H9 (cell line): ENCODE measurements at regions not wholly inside any gene's neighbourhood (a gene's known extent, or its start where the extent isn't known, plus 50 kb on each side); places are given as distances from the start of the nearest gene placed in this dataset.

Experiments
- DNase-seq: peaks from one replicate; pipeline ENCODE4 v3.0.0-alpha.2; 2017
- H2AFZ ChIP-seq: one replicate; pipeline ENCODE4 v1.6.1; 2013; ENCODE audit warnings: mild to moderate bottlenecking, low read length, control low read depth, moderate library complexity
- H2AK5ac ChIP-seq: 2 replicates; pipeline ENCODE4 v1.6.1; 2013; ENCODE audit warnings: low read length, control low read depth, mixed read lengths; ENCODE audit not compliant: insufficient read length
- H2BK120ac ChIP-seq: one replicate; pipeline ENCODE4 v1.6.1; 2013; ENCODE audit warnings: low read depth, mild to moderate bottlenecking, low read length, control low read depth, inconsistent platforms; ENCODE audit not compliant: poor library complexity, severe bottlenecking
- H2BK12ac ChIP-seq: 2 replicates; pipeline ENCODE4 v1.6.1; 2013; ENCODE audit warnings: low read length, control low read depth, mixed read lengths, low read depth; ENCODE audit not compliant: insufficient read length
- H2BK15ac ChIP-seq: 2 replicates; pipeline ENCODE4 v1.6.1; 2013; ENCODE audit warnings: low read depth, low read length, control low read depth
- H2BK20ac ChIP-seq: one replicate; pipeline ENCODE4 v1.6.1; 2013; ENCODE audit warnings: low read depth, mild to moderate bottlenecking, low read length, control low read depth, inconsistent platforms; ENCODE audit not compliant: poor library complexity, severe bottlenecking
- H2BK5ac ChIP-seq: 2 replicates; pipeline ENCODE4 v1.6.1; 2013; ENCODE audit warnings: low read length, control low read depth, mixed read lengths; ENCODE audit not compliant: insufficient read length
- H3K14ac ChIP-seq: 2 replicates; pipeline ENCODE4 v1.6.1; 2013; ENCODE audit warnings: low read length, control low read depth; ENCODE audit not compliant: insufficient read depth
- H3K18ac ChIP-seq: 2 replicates; pipeline ENCODE4 v1.6.1; 2013; ENCODE audit warnings: low read depth, mild to moderate bottlenecking, mixed read lengths, low read length, control low read depth; ENCODE audit not compliant: insufficient read length
- H3K23ac ChIP-seq: 2 replicates; pipeline ENCODE4 v1.6.1; 2013; ENCODE audit warnings: low read length, control low read depth, mixed read lengths, low read depth; ENCODE audit not compliant: insufficient read length
- H3K23me2 ChIP-seq: 2 replicates; pipeline ENCODE4 v1.6.1; 2013; ENCODE audit warnings: low read depth, mild to moderate bottlenecking, mixed read lengths, low read length, control low read depth; ENCODE audit not compliant: insufficient read length, poor library complexity, severe bottlenecking
- H3K27ac ChIP-seq: 2 replicates; pipeline ENCODE4 v1.5.1; 2013; ENCODE audit warnings: low read length, control low read depth, mixed read lengths, low read depth; ENCODE audit not compliant: insufficient read length
- H3K27me3 ChIP-seq: 2 replicates; pipeline ENCODE4 v1.6.1; 2013; ENCODE audit warnings: low read length, control low read depth, inconsistent platforms; ENCODE audit not compliant: insufficient read depth
- H3K4ac ChIP-seq: 2 replicates; pipeline ENCODE4 v1.6.1; 2013; ENCODE audit warnings: low read depth, mild to moderate bottlenecking, control low read depth, inconsistent platforms, low read length, moderate library complexity
- H3K4me1 ChIP-seq: 2 replicates; pipeline ENCODE4 v1.6.1; 2013; ENCODE audit warnings: low read length, control low read depth, inconsistent platforms; ENCODE audit not compliant: insufficient read depth
- H3K4me2 ChIP-seq: 2 replicates; pipeline ENCODE4 v1.6.1; 2013; ENCODE audit warnings: low read length, control low read depth, mixed read lengths; ENCODE audit not compliant: insufficient read length, insufficient read depth
- H3K56ac ChIP-seq: 2 replicates; pipeline ENCODE4 v1.6.1; 2013; ENCODE audit warnings: low read depth, mild to moderate bottlenecking, mixed read lengths, low read length, control low read depth; ENCODE audit not compliant: insufficient read length
- H3K79me1 ChIP-seq: 2 replicates; pipeline ENCODE4 v1.6.1; 2013; ENCODE audit warnings: low read depth, mild to moderate bottlenecking, moderate library complexity, low read length, control low read depth, inconsistent platforms; ENCODE audit not compliant: insufficient read depth, poor library complexity, severe bottlenecking
- H3K79me2 ChIP-seq: 2 replicates; pipeline ENCODE4 v1.6.1; 2013; ENCODE audit warnings: low read length, control low read depth, inconsistent platforms; ENCODE audit not compliant: insufficient read depth
- H3K9ac ChIP-seq: 2 replicates; pipeline ENCODE4 v1.6.1; 2013; ENCODE audit warnings: low read length, control low read depth, mixed read lengths; ENCODE audit not compliant: insufficient read length; ENCODE audit errors: extremely low read depth
- H3K9me3 ChIP-seq: one replicate; pipeline ENCODE4 v1.6.1; 2013; ENCODE audit warnings: low read depth, low read length, inconsistent platforms; ENCODE audit not compliant: control insufficient read depth
- H3T11ph ChIP-seq: one replicate; pipeline ENCODE4 v1.6.1; 2013; ENCODE audit warnings: mild to moderate bottlenecking, low read length, control low read depth, inconsistent platforms
- H4K20me1 ChIP-seq: one replicate; pipeline ENCODE4 v1.6.1; 2013; ENCODE audit not compliant: control insufficient read depth, insufficient read length, insufficient read depth
- H4K5ac ChIP-seq: 2 replicates; pipeline ENCODE4 v1.6.1; 2013; ENCODE audit warnings: low read depth, mild to moderate bottlenecking, mixed read lengths, low read length, control low read depth; ENCODE audit not compliant: insufficient read length
- H4K8ac ChIP-seq: replicated peaks from 2 replicates; pipeline ENCODE4 v1.6.1; 2013; ENCODE audit warnings: low read length, control low read depth, mixed read lengths, low read depth; ENCODE audit not compliant: insufficient read length
- H4K91ac ChIP-seq: 2 replicates; pipeline ENCODE4 v1.6.1; 2013; ENCODE audit warnings: low read depth, mild to moderate bottlenecking, moderate library complexity, mixed read lengths, low read length, control low read depth; ENCODE audit not compliant: insufficient read length
- H3K27ac Mint-ChIP-seq, 3 experiments: 2 replicates in 2 of 3; 3 replicates in 1 of 3; pipeline ENCODE4 v1.8.0; 2020 to 2021; ENCODE audit warnings: mixed read lengths in 3 of 3, mild to moderate bottlenecking in 1 of 3, moderate library complexity in 1 of 3
- H3K27me3 Mint-ChIP-seq: 2 replicates; pipeline ENCODE4 v1.8.0; 2021; ENCODE audit warnings: low read depth, mild to moderate bottlenecking, moderate library complexity, mixed read lengths
- H3K36me3 Mint-ChIP-seq, 3 experiments: 2 replicates in 2 of 3; 3 replicates in 1 of 3; pipeline ENCODE4 v1.8.0; 2020 to 2021; ENCODE audit warnings: low read depth in 3 of 3, mixed read lengths in 3 of 3; ENCODE audit not compliant: insufficient read depth in 1 of 3
- H3K4me1 Mint-ChIP-seq, 2 experiments: 2 replicates each; pipeline ENCODE4 v1.8.0; 2020; ENCODE audit warnings: mixed read lengths in 2 of 2
- H3K4me3 Mint-ChIP-seq, 2 experiments: 2 replicates in 1 of 2; 3 replicates in 1 of 2; pipeline ENCODE4 v1.8.0; 2020 to 2021; ENCODE audit warnings: mild to moderate bottlenecking in 2 of 2, mixed read lengths in 2 of 2, moderate library complexity in 1 of 2
- H3K9me3 Mint-ChIP-seq, 2 experiments: 2 replicates in 1 of 2; 3 replicates in 1 of 2; pipeline ENCODE4 v1.8.0; 2020; ENCODE audit warnings: mild to moderate bottlenecking in 2 of 2, mixed read lengths in 2 of 2, moderate library complexity in 1 of 2
- WGBS: extraction: QIAGEN DNeasy Blood & Tissue Kit; methylation state at CpG from one replicate; pipeline ENCODE4 v1.1.7; 2013; ENCODE audit warnings: missing lambda C conversion rate, low lambda C conversion rate, mixed read lengths; ENCODE audit not compliant: insufficient read length; ENCODE audit errors: extremely low coverage; 5-methylcytosine and 5-hydroxymethylcytosine counted together
- TF ChIP-seq, protein P1 (sequence below): fragments of 200-600 bp; sonication (generic); conservative IDR thresholded peaks from 3 replicates; pipeline ENCODE4 v1.8.0; 2021; ENCODE audit warnings: antibody characterized with exemption, mild to moderate bottlenecking

GRCh38 chr17:62875296-62875695, 67.2 kb upstream of the MARCHF10 start:
- no peak overlapping the region for H2BK20ac ChIP-seq
- H3K27ac Mint-ChIP-seq = peak overlapping the region in 1 of 3 experiments; percentile 27; a peak in 1 of 7 replicates
- H2AFZ ChIP-seq = no peak overlapping the region
- no peak overlapping the region for H3K23ac ChIP-seq
- H3K4me3 Mint-ChIP-seq = no peak overlapping the region
- H3K18ac ChIP-seq = no peak overlapping the region
- no peaks in the 10 kb centered on the region for H3K9me3 Mint-ChIP-seq
- no peaks in the 10 kb centered on the region for H3K27me3 ChIP-seq
- DNase-seq = no peak
- TF ChIP-seq, protein P1, sequence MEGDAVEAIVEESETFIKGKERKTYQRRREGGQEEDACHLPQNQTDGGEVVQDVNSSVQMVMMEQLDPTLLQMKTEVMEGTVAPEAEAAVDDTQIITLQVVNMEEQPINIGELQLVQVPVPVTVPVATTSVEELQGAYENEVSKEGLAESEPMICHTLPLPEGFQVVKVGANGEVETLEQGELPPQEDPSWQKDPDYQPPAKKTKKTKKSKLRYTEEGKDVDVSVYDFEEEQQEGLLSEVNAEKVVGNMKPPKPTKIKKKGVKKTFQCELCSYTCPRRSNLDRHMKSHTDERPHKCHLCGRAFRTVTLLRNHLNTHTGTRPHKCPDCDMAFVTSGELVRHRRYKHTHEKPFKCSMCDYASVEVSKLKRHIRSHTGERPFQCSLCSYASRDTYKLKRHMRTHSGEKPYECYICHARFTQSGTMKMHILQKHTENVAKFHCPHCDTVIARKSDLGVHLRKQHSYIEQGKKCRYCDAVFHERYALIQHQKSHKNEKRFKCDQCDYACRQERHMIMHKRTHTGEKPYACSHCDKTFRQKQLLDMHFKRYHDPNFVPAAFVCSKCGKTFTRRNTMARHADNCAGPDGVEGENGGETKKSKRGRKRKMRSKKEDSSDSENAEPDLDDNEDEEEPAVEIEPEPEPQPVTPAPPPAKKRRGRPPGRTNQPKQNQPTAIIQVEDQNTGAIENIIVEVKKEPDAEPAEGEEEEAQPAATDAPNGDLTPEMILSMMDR = no peak
- WGBS = no CpG with 5 or more reads among the region's 4 CpGs
- H2BK12ac ChIP-seq = no peak overlapping the region
- H3K27me3 Mint-ChIP-seq = no peaks in the 10 kb centered on the region
- H3K27ac ChIP-seq = no peak overlapping the region
- H4K20me1 ChIP-seq = no peaks in the 10 kb centered on the region
- H3K79me2 ChIP-seq = no peaks in the 10 kb centered on the region
- H4K5ac ChIP-seq = no peak overlapping the region
- H4K91ac ChIP-seq = no peak overlapping the region
- H2AK5ac ChIP-seq = no peak overlapping the region
- H3K4ac ChIP-seq = no peak overlapping the region
- H3K4me2 ChIP-seq = no peak overlapping the region
- no peaks in the 10 kb centered on the region for H3K36me3 Mint-ChIP-seq
- H3K4me1 ChIP-seq = no peaks in the 10 kb centered on the region
- H3K23me2 ChIP-seq = no peaks in the 10 kb centered on the region
- H2BK120ac ChIP-seq = no peak overlapping the region
- no peak overlapping the region for H3K9ac ChIP-seq
- H4K8ac ChIP-seq = no peak overlapping the region
- H3K9me3 ChIP-seq = no peaks in the 10 kb centered on the region
- H3K79me1 ChIP-seq = no peaks in the 10 kb centered on the region
- no peak overlapping the region for H2BK5ac ChIP-seq
- H3T11ph ChIP-seq = no peak overlapping the region
- H3K56ac ChIP-seq = no peak overlapping the region
- no peak overlapping the region for H2BK15ac ChIP-seq
- H3K14ac ChIP-seq = no peak overlapping the region
- H3K4me1 Mint-ChIP-seq = peaks cover 6 to 8% of the 10 kb centered on the region in 2 experiments
